Panc1 (cell line): ENCODE measurements at regions not wholly inside any gene's neighbourhood (a gene's known extent, or its start where the extent isn't known, plus 50 kb on each side); places are given as distances from the start of the nearest gene placed in this dataset.

ENCODE experiments used
- ATAC-seq: fragments of 200-7000 bp; cut with Tn5 transposase; 2 replicates; pipeline ENCODE4 v1.9.1; 2020; ENCODE audit warnings: mild to moderate bottlenecking, moderate library complexity
- BruUV-seq: library from RNA; stranded (reverse); fragments of 400-500 nt; replicated peaks from 2 replicates; lab custom pipeline; 2021; lab: Mats Ljungman, UMichigan
- CTCF ChIA-PET: fragments of 300-600 bp; sonication (Branson Sonifier 250); formaldehyde crosslinking; loops from one replicate; lab custom pipeline; 2022; ENCODE audit warnings: antibody characterized with exemption; lab: Charles Lee
- POLR2A ChIA-PET: fragments of 300-600 bp; sonication (Branson Sonifier 250); formaldehyde crosslinking; loops from one replicate; lab custom pipeline; 2022; ENCODE audit warnings: antibody characterized with exemption; lab: Charles Lee
- DNase-seq: peaks from one replicate; pipeline ENCODE4 v3.0.0-alpha.2; 2010; ENCODE audit warnings: low read depth, low spot score
- H3K27ac ChIP-seq: 2 replicates; pipeline ENCODE4 v1.5.1; 2011; ENCODE audit warnings: mild to moderate bottlenecking, low read length, inconsistent platforms
- H3K27me3 ChIP-seq: fragments of 200-500 bp; sonication (Bioruptor generic); 2 replicates; pipeline ENCODE4 v1.6.0; 2014; ENCODE audit warnings: low read length, inconsistent platforms; ENCODE audit not compliant: control insufficient read depth, insufficient read depth
- H3K36me3 ChIP-seq: fragments of 200-500 bp; sonication (Bioruptor generic); 2 replicates; pipeline ENCODE4 v1.5.1; 2014; ENCODE audit warnings: inconsistent platforms, mild to moderate bottlenecking, low read length, moderate library complexity; ENCODE audit not compliant: control insufficient read depth, insufficient read depth
- H3K4me1 ChIP-seq: 2 replicates; pipeline ENCODE4 v1.5.1; 2011; ENCODE audit warnings: inconsistent platforms, mild to moderate bottlenecking, low read length, moderate library complexity; ENCODE audit not compliant: control insufficient read depth, insufficient read depth
- H3K4me3 ChIP-seq, 2 experiments: 2 replicates each; pipeline ENCODE4 v1.5.1; 2011 to 2012; ENCODE audit warnings: low read depth in 2 of 2, low read length in 2 of 2, mild to moderate bottlenecking in 2 of 2, inconsistent platforms in 1 of 2, moderate library complexity in 1 of 2
- H3K9me3 ChIP-seq: fragments of 200-500 bp; sonication (Bioruptor generic); 2 replicates; pipeline ENCODE4 v1.5.1; 2014; ENCODE audit warnings: low read depth, mild to moderate bottlenecking, inconsistent platforms, low read length, moderate library complexity; ENCODE audit not compliant: control insufficient read depth, insufficient read depth
- POLR2AphosphoS5 ChIP-seq: IDR thresholded peaks from 2 replicates; pipeline ENCODE4 v1.6.1; 2012; ENCODE audit warnings: mild to moderate bottlenecking, low read depth, low read length, moderate library complexity
- SIN3A ChIP-seq: IDR thresholded peaks from 2 replicates; pipeline ENCODE4 v1.6.1; 2012; ENCODE audit warnings: low read depth, mild to moderate bottlenecking, low read length, moderate library complexity, borderline replicate concordance; ENCODE audit not compliant: insufficient read depth
- TCF7L2 ChIP-seq: IDR thresholded peaks from 2 replicates; pipeline ENCODE4 v1.6.1; 2011; ENCODE audit warnings: mild to moderate bottlenecking, low read depth, low read length, inconsistent platforms
- in situ Hi-C: cut with HindIII; loops from 2 replicates; pipeline ENCODE4 v1.10.0; 2016; ENCODE audit warnings: low sequenced_read_pairs, low pct_unique_long_range_greater_than_20kb
- intact Hi-C: fragments of 100-400 bp; cut with micrococcal nuclease; formaldehyde crosslinking; loops from one replicate; pipeline ENCODE4 v1.10.0; 2022; ENCODE audit not compliant: unreplicated experiment
- TF ChIP-seq, protein P1 (sequence below), 2 experiments: IDR thresholded peaks; 2 replicates each; pipeline ENCODE4 v1.6.1; 2011 to 2012; ENCODE audit warnings: low read depth in 2 of 2, control low read depth in 1 of 2, low read length in 1 of 2, mild to moderate bottlenecking in 1 of 2, moderate library complexity in 1 of 2; ENCODE audit not compliant: insufficient read depth in 1 of 2
- TF ChIP-seq, protein P2 (sequence below): fragments of 450-650 bp; IDR thresholded peaks from 2 replicates; pipeline ENCODE4 v1.5.1; 2017; ENCODE audit warnings: mild to moderate bottlenecking

DNA sequence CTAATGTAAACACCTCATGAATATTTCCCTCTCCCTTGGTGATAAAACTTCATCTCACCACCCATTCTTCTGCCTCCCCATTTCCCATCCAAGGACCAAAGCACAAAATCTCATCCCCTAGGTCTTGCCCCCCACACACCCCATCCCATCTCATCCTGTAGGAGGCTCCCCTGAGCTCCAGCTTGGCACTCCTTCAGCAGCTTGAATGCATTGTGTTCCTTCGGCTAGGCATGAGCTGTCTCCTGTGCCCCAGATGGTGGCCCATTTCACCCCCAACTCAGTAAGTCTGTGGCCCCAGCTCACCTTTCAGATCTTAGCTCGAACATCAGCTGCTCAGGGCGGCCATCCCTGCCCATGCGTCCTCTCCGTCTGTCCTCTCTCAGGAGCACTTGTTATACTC lies 203.6 kb upstream of the NR2F2 start:
- in situ Hi-C loops = no loop called here
- intact Hi-C loops = no loop called here
- H3K4me1 ChIP-seq = peaks cover 3% of the 10 kb centered on the region; the same call in 1 of the 2 replicates
- ChIA-PET POLR2A (no interaction called here), CTCF (no interaction called here)
- H3K27me3 ChIP-seq = no peaks in the 10 kb centered on the region
- TF ChIP-seq SIN3A (no peak), POLR2AphosphoS5 (no peak), TCF7L2 (no peak)
- TF ChIP-seq, protein P1, sequence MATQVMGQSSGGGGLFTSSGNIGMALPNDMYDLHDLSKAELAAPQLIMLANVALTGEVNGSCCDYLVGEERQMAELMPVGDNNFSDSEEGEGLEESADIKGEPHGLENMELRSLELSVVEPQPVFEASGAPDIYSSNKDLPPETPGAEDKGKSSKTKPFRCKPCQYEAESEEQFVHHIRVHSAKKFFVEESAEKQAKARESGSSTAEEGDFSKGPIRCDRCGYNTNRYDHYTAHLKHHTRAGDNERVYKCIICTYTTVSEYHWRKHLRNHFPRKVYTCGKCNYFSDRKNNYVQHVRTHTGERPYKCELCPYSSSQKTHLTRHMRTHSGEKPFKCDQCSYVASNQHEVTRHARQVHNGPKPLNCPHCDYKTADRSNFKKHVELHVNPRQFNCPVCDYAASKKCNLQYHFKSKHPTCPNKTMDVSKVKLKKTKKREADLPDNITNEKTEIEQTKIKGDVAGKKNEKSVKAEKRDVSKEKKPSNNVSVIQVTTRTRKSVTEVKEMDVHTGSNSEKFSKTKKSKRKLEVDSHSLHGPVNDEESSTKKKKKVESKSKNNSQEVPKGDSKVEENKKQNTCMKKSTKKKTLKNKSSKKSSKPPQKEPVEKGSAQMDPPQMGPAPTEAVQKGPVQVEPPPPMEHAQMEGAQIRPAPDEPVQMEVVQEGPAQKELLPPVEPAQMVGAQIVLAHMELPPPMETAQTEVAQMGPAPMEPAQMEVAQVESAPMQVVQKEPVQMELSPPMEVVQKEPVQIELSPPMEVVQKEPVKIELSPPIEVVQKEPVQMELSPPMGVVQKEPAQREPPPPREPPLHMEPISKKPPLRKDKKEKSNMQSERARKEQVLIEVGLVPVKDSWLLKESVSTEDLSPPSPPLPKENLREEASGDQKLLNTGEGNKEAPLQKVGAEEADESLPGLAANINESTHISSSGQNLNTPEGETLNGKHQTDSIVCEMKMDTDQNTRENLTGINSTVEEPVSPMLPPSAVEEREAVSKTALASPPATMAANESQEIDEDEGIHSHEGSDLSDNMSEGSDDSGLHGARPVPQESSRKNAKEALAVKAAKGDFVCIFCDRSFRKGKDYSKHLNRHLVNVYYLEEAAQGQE (IDR thresholded peaks at IDR 0.05; ENCODE audit: insufficient read depth in 1 of 2, low read depth in 2 of 2, low read length in 1 of 2) = no peak
- TF ChIP-seq, protein P2, sequence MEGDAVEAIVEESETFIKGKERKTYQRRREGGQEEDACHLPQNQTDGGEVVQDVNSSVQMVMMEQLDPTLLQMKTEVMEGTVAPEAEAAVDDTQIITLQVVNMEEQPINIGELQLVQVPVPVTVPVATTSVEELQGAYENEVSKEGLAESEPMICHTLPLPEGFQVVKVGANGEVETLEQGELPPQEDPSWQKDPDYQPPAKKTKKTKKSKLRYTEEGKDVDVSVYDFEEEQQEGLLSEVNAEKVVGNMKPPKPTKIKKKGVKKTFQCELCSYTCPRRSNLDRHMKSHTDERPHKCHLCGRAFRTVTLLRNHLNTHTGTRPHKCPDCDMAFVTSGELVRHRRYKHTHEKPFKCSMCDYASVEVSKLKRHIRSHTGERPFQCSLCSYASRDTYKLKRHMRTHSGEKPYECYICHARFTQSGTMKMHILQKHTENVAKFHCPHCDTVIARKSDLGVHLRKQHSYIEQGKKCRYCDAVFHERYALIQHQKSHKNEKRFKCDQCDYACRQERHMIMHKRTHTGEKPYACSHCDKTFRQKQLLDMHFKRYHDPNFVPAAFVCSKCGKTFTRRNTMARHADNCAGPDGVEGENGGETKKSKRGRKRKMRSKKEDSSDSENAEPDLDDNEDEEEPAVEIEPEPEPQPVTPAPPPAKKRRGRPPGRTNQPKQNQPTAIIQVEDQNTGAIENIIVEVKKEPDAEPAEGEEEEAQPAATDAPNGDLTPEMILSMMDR = no peak
- no TSS peak for BruUV-seq
- H3K4me3 ChIP-seq = no peak overlapping the region
- no peak for DNase-seq
- no peaks in the 10 kb centered on the region for H3K36me3 ChIP-seq
- H3K27ac ChIP-seq = no peak overlapping the region
- ATAC-seq = no peak
- no peaks in the 10 kb centered on the region for H3K9me3 ChIP-seq

DNA sequence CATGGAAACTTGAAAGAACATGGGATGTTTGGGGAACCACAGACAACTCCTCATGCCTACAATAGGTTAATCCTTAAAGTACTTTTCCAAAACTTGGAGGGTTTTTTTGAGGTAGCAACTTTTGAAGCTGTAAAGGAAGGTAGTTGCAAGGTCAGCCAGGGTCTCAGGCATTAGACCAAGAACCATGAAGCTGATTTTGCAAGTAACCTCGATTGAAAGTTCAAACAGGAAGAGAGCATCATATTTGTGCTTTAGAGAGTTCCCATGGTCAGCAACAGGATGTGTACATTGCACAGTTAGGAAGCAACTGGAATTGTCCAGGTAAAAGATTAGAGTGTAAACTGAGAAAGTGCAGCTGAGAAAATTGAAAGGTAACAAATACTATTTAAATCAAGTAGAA lies 199.8 kb upstream of the NR2F2 start:
- CTCF ChIA-PET = no interaction called here
- POLR2A ChIA-PET = no interaction called here
- intact Hi-C loops (no loop called here), in situ Hi-C loops (no loop called here)
- no peaks in the 10 kb centered on the region for H3K27me3 ChIP-seq
- DNase-seq (no peak), ATAC-seq (no peak)
- no peak overlapping the region for H3K4me3 ChIP-seq
- H3K9me3 ChIP-seq = no peaks in the 10 kb centered on the region
- no peak overlapping the region for H3K27ac ChIP-seq
- no TSS peak for BruUV-seq
- H3K4me1 ChIP-seq = no peaks in the 10 kb centered on the region
- no peaks in the 10 kb centered on the region for H3K36me3 ChIP-seq
- TF ChIP-seq POLR2AphosphoS5 (no peak), SIN3A (no peak), TCF7L2 (no peak)
- TF ChIP-seq, protein P2 = no peak
- TF ChIP-seq, protein P1 (IDR thresholded peaks at IDR 0.05; ENCODE audit: insufficient read depth in 1 of 2, low read depth in 2 of 2, low read length in 1 of 2) = no peak
